HG02970 (cell line): ENCODE measurements at regions not wholly inside any gene's neighbourhood (a gene's known extent, or its start where the extent isn't known, plus 50 kb on each side); places are given as distances from the start of the nearest gene placed in this dataset.
A peak's percentile ranks its signal among the peaks of the same experiment; 100 is the strongest.
"Not testable (repeated sequence)": the region's sequence is repeated elsewhere in the genome, so short reads cannot be mapped to it uniquely, and the experiment has no call there.

Experiments used
- ATAC-seq: cut with Tn5 transposase; IDR thresholded peaks from one replicate; pipeline ENCODE4 v1.9.1; 2021; ENCODE audit warnings: mild to moderate bottlenecking, moderate library complexity, moderate number of reproducible peaks; ENCODE audit not compliant: unreplicated experiment, low FRiP score

DNA sequence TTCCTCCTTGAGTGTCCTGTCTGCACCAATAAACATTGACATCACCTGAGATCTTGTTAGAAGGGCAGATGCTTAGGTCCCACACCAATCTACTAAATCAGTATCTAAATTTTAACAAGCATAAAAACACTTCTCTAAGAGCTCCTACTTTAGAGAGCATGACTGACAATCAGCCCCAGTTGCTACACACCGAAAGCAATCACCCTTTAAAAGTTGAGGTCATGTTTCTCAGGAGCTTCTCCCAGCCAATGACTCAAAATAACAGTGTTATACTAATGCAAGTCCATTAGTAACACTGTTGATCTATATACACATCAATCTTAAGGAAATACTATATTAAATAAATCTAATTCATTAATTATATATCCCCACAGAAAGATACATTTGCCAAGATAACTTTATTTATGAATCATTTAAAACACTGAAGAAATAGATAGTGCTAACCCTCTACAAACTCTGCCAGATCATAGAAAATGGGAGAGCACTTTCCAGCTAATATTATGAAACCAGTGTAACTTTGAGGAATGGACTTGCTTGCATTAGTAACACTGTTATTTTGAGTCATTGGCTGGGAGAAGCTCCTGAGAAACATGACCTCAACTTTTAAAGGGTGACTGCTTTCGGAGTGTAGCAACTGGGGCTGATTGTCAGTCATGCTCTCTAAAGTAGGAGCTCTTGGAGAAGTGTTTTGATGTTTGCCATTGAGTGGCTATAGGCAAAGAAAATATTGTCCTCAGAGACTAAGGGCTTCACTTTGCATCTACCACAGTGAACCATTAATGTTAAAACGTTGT is 109.8 kb upstream of the HDX start:
- ATAC-seq: no peak

DNA sequence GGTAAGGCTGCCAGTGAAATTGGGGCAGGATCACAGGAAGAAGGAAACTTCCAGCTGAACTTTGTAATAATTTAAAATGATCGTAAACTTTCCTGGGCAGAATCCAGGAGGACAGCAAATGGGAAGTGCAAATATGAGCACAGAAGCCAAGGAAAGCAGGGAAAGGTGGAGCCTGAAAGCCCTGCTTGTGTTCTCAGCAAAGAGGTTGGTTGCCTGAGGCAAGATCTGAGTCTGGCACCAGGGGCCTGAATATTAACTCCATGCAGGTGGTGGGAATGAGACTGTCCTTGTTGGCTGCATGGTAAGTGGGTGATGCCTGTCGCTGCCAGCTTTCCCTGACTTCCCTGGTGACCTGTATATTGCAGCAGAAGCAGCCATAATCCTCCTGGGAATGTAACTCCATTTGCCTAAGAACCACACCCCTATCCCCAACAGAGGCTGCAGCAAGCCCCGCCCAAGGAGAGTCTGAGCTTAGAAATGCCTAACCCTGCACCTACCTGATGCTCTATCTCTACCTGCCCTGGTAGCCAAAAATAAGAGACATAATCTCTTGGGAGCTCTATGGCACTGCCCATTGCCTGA is 132.0 kb upstream of the HDX start:
- no peak for ATAC-seq

DNA sequence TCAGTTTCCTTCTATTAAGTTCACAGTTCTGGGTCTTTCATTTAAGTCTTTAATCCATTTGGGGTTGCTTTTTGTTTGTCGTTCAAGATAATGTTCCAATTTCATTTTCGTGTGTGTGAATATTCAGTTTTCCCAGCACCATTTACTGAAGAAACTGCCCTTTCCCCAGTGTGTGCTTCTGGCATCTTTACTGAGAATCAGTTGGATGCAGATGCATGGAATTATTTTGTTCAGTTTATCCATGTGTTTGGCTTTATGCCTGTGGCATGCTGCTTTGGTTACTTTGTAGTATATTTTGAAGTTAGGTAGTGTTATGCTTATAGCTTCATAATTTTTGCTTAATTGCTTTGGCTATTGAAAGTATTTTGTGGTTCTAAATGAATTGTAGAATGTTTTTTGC is 163.8 kb upstream of the HDX start:
- no peak for ATAC-seq

DNA sequence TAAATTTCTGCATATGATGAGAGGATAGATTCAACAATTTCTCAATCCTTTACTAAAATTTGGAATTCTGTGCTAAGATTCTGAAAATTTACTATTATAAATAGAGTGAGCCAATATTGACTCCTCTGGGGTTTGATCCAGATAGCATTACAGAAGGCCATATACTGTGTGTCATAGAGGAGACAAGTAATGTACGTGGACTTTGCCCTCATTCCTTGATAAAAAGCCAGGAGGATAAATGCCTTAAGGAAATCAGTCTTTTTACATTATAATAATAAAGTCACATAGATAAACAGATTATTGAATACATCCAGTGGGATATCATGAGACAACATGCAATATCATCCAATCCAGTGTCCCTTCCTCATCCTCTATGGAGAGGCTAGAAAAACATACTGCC is 188.0 kb upstream of the HDX start:
- no peak for ATAC-seq

DNA sequence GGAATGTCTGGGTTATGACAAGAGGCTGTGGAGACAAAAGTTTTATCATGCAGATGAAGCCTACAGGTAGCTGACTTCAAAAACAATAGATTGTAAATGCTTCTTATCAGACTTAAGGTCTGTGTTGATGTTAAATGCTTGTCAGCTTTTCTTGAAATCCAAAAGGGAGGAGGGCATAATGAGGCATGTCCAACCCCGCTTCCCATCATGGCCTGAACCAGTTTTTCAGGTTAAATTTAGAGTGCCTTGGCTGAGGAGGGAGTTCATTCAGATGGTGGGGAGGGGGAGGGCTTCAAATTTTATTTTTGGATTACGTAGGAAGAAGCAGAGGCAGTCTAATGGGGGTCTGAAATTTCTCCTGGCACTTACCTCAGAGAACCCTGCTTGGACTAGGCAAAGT is 207.7 kb upstream of the HDX start:
- no peak for ATAC-seq

DNA sequence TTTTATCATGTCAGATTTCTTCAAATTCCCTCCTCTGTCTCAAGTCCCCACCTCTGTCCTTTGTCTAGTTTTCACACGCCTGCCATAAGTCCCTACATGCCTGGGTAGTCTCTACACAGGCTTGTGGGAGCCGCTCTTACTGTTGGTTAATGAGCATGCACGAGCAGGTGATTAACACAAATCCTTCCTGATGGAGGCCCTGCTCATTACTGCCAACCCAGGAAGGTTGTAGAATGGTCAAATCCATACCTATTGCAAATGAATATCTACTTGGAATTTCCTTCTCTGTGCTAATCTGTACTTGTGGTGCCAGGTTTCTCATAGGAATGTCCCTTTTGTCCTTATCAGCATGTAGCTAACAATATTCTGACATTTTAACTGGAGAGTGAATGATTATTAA is 208.4 kb upstream of the HDX start:
- no peak for ATAC-seq

DNA sequence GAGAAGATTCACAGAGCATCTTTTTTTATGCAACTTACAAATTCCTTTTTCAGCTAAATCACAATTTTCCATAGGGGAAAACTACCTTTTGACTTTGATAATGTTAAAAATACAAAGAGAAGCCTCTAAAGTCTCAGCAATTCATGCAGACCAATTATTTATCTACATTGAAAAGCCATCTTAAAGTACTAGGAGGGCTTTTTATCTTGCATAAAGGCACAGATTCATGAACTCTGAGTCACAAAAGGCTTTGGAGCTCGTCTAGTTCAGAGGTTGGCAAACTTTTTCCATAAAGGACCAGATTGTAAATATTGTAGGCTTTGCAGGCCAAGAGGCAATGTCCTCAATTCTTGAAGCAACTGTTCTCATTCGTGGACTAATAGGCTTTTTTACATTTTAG is 210.4 kb upstream of the HDX start:
- no peak for ATAC-seq

DNA sequence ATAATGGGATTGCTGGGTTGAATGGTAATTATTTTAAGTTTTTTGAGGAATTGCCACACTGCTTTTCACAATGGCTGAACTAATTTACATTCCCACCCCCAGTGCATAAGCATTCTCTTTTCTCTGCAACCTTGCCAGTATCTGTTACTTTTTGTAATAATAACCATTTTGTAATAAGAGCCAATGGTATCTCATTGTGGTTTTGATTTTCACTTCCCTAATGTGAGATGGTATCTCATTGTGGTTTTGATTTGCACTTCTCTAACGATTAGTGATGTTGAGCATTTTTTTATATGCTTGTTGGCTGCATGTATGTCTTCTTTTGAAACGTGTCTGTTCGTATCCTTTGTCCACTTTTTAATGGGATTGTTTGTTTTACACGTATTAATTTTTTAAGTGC is 213.1 kb upstream of the HDX start:
- no peak for ATAC-seq

DNA sequence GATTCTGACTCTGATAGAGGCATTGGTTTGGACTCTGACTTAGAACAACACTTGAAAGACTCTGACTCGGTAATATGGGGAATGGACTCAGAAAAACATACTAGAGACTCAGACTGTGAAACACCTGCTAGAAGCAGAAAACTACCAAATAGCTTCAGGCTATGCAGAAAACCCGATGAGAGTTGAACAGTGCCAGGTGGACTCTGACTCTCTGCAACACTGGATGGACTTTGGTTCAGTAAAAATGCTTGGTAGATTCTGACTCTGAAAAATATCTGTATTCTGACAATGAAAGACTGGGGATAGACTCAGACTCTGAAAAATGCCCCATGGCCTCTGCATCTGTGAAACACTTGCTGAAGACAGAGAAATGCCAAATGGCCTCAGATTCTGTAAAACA is 215.1 kb upstream of the HDX start:
- no peak for ATAC-seq

DNA sequence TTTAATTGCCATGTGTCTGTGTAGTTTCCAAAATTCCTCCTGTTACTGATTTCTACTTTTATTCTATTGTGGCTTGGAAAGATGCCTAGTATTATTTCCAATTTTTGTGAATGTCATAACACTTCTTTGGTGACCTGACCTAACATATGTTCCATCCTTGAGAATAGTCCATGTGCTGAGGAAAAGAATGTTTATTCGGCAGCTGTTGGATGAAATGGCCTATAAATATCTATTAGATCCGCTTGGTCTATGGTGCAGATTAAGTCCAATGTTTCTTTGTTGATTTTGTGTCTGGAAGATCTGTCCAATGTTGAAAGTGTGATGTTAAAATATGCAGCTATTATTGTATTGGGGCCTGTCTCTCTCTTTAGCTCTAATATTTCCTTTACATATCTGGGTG is 219.2 kb upstream of the HDX start:
- ATAC-seq: no peak

DNA sequence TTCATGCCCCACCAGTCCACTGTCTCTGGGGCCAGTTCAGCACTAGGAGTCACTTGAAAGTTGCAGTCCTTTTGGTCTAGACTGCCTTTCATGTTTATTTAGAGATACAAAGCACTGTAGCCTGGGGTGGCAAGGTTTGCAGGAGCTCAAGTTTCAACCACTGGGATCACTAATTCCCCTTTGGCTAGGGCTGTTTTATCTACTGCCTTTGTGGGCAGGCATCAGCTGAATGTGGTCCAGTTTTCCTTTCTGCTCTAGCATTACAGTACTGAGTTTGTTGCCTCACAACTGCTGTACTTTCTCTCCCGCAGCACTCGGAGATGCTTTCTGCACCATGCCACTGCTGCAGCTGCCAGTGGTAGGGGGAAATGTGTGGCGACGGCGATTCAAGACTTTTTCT is 222.3 kb upstream of the HDX start:
- no peak for ATAC-seq

DNA sequence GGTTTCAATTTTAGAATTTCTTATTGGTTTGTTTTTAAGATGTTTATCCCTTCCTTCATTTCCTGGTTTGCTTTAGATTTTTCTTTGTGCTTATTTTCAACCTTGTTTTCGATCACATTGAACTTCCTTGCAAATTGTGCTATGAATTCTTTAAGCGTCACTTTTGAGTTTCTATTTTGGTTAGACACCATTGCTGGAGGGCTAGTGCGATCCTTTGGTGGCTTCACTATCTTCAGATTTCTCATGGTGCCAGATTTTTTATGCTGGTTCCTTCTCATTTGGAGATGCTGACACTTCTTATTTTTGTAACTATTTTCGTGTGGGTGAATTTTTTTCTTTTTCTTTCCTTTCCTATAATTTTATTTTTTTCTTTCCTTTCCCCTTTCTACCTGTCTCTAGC is 227.2 kb upstream of the HDX start:
- ATAC-seq: no peak

DNA sequence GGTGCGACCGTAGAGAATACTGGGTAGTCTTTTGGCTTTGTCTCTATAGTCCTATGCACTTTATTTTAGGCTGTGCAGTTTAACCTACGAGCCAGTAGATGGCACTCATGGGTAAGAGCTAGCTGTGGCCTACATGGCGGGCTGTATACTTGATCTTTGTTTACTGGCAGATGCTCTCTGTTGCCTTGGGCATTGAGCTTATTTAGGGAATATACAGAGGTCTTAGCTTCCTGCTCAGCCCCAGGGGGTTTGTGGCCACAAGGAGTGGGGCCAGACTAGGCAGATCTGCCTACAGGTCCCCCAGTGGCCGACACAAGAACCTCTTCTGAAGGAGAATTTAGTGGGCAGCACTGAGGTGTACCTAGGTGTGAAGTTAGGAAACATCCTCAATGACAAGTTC is 227.6 kb upstream of the HDX start:
- peak; percentile 98 for ATAC-seq

DNA sequence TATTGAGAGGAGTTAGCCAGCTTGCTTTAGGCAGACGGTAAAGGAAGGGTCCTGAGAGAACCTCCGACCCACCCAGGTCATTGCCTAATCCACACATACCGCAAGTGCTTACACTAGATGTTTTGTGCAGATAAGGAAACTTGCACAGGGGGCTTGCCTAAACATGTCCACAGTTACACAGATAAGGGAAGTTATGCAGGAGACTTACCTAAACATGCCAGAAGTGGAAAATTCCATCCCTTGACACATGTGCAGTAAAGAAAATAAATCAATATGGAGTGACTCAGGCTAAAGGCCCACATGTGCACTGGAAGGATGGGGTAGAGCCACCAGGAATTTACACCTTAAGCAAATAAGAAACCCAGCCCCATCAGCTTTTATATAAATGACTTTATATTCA is 232.8 kb upstream of the HDX start:
- no peak for ATAC-seq

DNA sequence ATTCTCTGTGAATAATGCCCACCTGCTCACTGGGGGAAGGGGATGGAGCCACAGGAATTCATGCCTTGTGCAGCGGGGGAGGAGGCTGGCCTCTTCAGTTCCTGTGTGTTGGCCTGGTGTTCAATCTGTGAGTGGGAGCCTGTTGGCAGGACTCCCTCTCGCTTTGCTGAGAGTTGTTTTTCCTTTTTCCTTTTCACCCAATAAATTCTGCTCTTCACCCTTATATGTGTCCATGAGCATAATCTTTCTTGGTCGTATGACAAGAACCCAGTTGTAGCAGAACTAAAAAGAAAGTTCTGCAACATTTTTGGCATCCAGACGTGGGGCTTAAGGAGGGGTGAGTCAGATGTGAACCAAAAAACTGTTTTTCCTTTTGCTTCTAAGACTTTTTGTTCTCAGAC is 235.2 kb upstream of the HDX start:
- no peak for ATAC-seq

DNA sequence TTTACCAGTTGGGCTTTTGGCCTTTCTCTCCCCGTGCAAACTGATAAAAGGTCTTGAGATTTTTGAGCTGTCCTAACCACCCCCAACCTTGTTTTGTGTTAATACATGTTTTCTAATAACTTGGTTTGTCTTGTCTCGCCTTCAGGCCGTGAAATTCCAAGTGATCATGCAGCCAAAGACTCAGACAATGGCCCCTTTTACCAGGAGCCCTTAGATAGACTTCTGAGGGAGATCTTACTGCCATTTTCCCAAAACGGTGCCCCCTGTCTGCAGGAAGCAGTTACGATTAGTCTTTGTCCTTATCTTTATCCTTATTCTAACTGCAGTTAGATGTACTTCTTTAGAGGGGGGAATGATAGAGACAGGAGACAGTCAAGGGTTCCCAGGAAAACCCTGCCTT is 245.3 kb upstream of the HDX start:
- no peak for ATAC-seq

DNA sequence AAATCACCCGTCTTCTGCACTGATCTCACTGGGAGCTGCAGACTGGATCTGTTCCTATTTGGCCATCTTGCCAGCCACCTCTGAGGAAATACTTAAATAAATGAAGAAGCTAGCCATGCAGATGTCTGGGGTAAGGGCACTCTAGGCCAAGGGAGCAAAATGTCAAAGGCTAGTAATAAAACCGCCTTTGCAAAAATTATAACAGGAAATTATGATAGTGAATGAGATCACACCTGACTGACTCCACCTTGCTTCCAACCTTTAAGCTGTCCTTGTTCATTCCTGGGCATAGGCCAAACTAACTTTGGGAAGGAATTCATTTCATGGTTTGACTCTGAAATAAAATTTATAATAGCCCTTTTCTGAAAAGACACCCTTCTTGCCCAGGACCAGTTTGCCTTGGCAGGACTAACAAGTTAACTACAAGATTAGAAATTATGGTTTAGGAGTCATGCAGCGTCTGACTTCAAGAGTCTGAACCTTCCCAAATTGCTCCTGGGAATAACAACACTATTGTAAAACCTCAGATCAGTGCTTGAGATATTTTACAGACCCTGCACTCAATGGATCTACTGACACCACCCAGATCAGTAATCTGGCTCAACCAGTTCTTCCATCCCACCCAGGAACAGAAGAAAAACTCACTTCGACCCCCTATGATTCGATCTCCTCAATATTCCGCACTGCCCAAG is 246.9 kb upstream of the HDX start:
- ATAC-seq: no peak

DNA sequence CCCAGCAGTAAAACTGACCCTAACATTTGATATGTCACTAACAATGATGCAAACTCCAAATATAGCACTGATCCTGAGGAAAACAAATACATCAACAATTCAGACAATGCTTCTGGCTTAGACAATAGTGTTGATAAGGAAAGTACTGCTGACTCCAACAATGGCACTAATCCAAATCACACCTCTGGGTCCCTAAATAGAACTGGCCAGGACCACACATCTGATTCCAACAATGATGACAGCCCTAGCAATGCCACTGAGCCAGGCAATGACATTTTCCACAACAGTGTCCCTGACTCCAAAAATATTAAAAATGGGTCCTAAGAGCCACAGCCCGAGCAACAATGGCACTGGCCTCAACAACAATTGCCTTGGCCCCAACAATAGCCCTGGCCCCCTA is 243.1 kb upstream of the APOOL start:
- ATAC-seq: no peak

DNA sequence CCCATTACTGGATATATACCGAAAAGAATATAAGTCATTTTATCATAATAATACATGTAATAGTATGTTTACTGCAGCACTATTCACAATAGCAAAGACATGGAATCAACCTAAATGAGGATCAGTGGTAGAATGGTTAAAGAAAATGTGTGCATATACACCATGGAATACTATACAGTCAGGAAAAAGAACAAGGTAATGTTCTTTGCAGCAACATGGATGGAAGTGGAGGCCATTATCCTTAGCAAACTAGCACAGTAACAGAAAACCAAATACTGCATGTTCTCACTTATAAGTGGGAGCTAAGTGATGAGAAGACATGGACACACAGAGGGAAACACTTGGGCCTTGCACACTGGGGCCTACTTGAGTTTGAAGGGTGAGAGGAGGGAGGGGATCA is 207.4 kb upstream of the APOOL start:
- no peak for ATAC-seq

DNA sequence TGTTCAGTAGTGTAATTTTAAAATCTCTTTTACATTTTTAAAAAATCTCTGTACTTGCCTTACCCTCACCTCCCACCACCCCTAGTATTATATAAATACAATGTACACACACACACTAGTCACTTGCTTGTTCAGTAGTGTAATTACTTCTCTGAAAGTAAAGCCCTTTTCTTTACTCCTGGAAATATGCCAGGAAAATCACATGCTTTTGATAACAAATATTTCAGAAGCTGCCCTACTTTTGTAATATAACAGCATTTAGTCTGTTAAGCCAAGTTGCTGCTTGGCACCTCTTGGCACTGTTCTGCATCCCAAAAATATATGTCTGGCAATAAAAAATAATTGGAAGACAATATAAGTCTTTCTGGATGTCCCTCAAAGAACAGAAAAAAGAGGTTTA is 172.8 kb upstream of the APOOL start:
- ATAC-seq: no peak

DNA sequence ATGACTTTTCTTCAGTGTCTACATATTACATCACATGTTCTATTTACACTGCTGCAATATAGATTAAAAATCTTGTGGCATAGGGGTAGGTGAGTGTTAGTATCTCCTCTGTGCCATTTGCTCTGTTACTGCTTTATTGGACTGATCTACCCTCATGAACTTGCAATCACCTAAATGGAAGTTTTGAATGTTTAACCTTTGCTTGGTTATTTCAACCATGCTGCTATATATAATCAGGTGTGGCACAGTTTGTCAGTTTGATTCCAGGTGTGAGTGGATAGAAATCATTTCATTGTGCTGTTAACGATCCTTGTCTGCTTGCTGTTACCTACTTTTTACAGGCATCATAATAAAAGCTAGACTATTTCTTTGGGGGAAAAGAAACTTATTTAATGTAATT is 157.1 kb upstream of the APOOL start:
- ATAC-seq: not testable (repeated sequence)

DNA sequence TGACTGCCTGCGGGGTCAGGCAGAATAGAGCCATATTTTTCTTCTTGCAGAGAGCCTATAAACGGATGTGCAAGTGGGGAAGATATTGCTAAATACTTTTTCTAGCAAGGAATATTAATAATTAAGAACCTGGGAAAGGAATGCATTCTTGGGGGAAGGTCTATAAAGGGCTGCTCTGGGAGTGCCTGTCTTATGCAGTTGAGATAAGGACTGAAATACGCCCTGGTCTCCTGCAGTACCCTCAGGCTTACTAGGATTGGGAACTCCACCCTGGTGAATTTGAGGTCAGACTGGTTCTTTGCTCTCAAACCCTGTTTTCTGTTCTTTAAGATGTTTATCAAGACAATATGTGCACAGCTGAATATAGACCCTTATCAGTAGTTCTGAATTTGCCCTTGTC is 152.5 kb upstream of the APOOL start:
- not testable (repeated sequence) for ATAC-seq
